Stimulated activated naive CD8-positive, alpha-beta T cell treated with anti-CD3 and anti-CD28 coated beads, Interleukin-15, Interleukin-2, amounts not matched to agents 100 U/mL and 50 U/mL, for 24 hours (primary cell): ENCODE measurements at regions not wholly inside any gene's neighbourhood (a gene's known extent, or its start where the extent isn't known, plus 50 kb on each side); places are given as distances from the start of the nearest gene placed in this dataset.
A peak's percentile ranks its signal among the peaks of the same experiment; 100 is the strongest.

ENCODE experiments used
- ATAC-seq: fragments of 150-1000 bp; cut with Tn5 transposase; one replicate; pipeline ENCODE4 v1.10.0; 2021
- DNase-seq: peaks from one replicate; pipeline ENCODE4 v3.0.0; 2021

- no peak for ATAC-seq
- no peak for DNase-seq
Measured at GRCh38 chr2:158732573-158733429, 62.3 kb upstream of the DAPL1 start.

DNA sequence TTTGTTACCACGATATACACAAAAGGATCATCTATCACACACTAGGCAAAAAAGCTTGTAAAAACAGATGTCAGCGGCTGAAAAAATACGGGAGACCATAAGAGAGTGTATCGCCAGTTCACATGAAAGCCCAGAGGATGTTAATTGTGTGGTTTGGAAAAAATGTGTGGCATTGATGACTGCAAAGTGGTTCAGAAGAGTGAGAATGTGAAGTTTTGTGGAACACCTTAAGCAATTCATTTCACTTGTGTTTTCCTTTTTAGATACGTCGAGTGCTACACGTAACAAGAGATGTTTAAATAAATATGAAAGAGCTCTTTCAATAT is 61.7 kb upstream of the DAPL1 start:
- DNase-seq = no peak
- ATAC-seq = no peak

DNA sequence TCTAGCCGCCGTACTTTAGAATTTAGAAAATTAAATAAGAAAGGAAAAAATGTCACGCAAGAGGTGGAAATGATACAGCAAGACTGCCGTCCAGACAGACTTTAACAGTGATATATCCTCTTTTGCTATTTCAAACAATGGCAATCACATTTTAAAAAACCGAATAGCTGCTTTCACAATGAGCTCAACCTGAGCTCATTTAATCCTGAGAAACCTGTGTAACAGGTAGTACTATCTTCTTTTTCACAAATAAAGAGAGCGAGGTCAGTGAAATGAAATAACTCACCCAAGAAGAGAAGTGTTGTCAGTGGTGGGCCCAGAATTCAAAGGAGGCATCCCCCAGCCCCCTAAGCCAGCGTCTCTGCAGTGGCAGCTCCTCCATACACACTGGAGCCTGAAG is 60.7 kb upstream of the DAPL1 start:
- ATAC-seq = no peak
- DNase-seq = no peak

- DNase-seq = no peak
- no peak for ATAC-seq
Measured at GRCh38 chr2:158735822-158736580, 59.1 kb upstream of the DAPL1 start.

DNA sequence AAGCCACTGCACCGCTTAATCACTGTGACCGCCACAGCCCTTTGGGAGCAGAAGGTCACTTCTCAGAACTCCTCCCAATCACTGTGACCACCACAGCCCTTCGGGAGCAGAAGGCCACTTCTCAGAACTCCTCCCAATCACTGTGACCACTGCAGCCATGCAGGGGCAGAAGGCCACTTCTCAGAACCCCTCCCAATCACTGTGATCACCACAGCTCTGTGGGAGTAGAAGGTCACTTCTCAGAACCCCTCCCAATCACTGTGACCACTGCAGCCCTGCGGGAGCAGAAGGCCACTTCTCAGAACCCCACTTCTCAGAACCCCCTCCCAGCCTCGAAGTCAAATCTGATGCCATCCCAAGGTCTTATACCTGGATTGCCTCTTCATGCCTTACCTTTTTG is 56.8 kb upstream of the DAPL1 start:
- ATAC-seq (no peak), DNase-seq (no peak)

DNA sequence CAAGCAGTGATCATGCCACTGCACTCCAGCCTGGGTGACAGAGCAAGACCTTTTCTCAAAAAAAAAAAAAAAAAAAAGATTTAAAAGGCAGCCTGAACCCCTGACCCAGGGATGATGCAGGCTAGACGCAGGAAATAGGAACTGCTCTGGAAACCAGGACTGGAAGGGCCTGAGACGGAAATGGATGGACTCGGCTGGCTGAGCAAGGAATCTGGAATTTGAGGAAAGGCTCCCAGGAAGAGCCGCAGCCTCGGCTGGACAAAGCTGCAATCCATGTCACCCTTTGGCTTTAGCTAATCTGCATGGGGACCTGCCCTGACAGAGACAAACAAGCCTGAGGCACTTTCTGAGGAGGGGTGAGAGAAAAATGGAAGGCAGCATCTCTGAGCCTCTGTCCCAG is 55.0 kb upstream of the DAPL1 start:
- ATAC-seq = no peak

GRCh38 chr2:158740621-158741020 is 54.5 kb upstream of the DAPL1 start:
- no peak for ATAC-seq

More for the DNA sequence above, 55.0 kb upstream of the DAPL1 start:
- no peak for DNase-seq

GRCh38 chr2:158741625-158742024 is 53.5 kb upstream of the DAPL1 start:
- no peak for DNase-seq
- no peak for ATAC-seq

More at GRCh38 chr2:158740621-158741020, 54.5 kb upstream of the DAPL1 start:
- no peak for DNase-seq

- DNase-seq = no peak
- ATAC-seq = no peak
Measured at GRCh38 chr2:158742536-158742935, 52.6 kb upstream of the DAPL1 start.

GRCh38 chr2:158743466-158743865 is 51.7 kb upstream of the DAPL1 start:
- DNase-seq (no peak), ATAC-seq (no peak)

DNA sequence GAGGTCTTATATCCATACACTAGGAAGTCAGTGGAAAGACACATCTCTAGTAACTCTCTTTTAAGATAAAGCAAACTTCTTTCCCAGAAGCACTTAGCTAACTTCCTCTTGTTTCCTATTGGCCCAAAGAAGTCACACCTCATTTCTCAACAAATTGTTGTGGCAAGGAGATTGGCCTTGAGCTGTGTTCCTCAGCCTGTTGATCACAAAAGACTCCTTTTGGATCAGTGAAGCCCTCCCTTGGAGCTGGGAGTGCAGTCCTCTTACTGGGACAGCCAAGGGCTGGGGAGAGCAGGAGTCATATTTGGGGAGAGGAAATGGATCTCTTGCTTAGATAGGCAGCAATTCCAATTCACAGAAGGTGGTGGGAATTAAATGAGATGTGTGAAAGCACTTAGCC is 51.2 kb upstream of the DAPL1 start:
- DNase-seq = no peak

DNA sequence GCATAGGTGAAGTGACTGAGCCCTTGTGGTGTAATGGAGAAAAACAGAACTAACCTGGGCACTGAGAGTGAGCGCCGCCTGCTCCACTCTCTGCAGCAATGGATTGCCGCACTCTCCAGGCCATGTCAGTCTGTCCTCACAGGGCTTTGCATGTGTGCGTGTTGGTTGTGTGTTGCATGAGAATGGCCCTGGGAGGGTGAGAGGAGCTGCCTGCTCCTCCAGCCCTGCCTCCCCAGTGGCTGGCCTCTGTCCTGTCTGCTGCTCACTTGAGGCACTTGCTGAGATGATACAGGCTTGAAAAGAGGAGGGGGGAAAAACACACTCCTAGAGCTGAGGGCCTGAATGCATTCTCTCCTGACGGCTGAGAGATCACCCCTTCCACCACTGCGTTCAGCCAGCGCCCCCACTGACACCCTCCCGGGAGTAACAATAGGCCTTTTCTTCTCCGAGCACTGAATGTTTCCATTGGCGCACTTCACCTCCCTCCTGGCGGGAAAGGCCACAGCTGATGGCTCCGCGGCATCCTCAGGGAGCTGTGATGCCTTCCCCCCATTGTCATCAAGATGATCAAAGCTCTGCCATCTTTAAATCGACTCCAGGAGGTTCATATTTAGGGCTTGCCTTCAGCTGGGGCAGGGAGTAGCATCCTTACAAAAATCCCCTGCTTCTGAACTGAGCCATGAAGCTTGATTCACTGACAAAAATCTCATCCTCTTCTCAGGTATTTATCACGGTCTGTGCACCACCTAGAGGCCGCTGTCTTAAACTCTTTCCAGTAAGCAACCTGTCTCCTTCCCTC is 49.9 kb upstream of the DAPL1 start:
- DNase-seq (peak; percentile 22), ATAC-seq (peak; percentile 33)

More for the DNA sequence above, 51.2 kb upstream of the DAPL1 start:
- no peak for ATAC-seq
